ENCODE measurements at regions not wholly inside any gene's neighbourhood (a gene's known extent, or its start where the extent isn't known, plus 50 kb on each side); places are given as distances from the start of the nearest gene placed in this dataset.

GRCh38 chr1:238336531-238336930, 445.8 kb upstream of the ZP4 start:
- Histone ChIP-seq H2AFZ (ENCODE audit: low read length) (no peak overlapping the region), H3K4me2 (ENCODE audit: insufficient read depth, insufficient read length, low read length) (no peak overlapping the region)
- no CpG with 5 or more reads among the region's 7 CpGs for WGBS (ENCODE audit: extremely low coverage, insufficient read length, low lambda C conversion rate)

More at GRCh38 chr1:238336531-238336930, 445.8 kb upstream of the ZP4 start:
- Histone ChIP-seq H2BK20ac (ENCODE audit: low read depth, low read length, poor library complexity, severe bottlenecking) (no peak overlapping the region), H4K20me1 (ENCODE audit: control insufficient read depth, insufficient read depth, insufficient read length) (no peaks in the 10 kb centered on the region), H3K14ac (ENCODE audit: insufficient read depth, low read length) (no peak overlapping the region), H3K9ac (ENCODE audit: extremely low read depth, insufficient read length, low read length) (no peak overlapping the region), H3K4me1 (ENCODE audit: insufficient read depth, low read length) (no peaks in the 10 kb centered on the region), H2BK120ac (ENCODE audit: low read depth, low read length, poor library complexity, severe bottlenecking) (no peak overlapping the region), H2BK12ac (ENCODE audit: insufficient read length, low read depth, low read length) (no peak overlapping the region), H2AK5ac (ENCODE audit: insufficient read length, low read length) (no peak overlapping the region), H4K5ac (ENCODE audit: insufficient read length, low read depth, low read length) (no peak overlapping the region), H4K91ac (ENCODE audit: insufficient read length, low read depth, low read length) (no peak overlapping the region), H3K56ac (ENCODE audit: insufficient read length, low read depth, low read length) (no peak overlapping the region), H2BK15ac (ENCODE audit: low read depth, low read length) (no peak overlapping the region), H3T11ph (ENCODE audit: low read length) (no peak overlapping the region), H3K4ac (ENCODE audit: low read depth, low read length) (no peak overlapping the region), H3K23me2 (ENCODE audit: insufficient read length, low read depth, low read length, poor library complexity, severe bottlenecking) (no peaks in the 10 kb centered on the region), H3K79me1 (ENCODE audit: insufficient read depth, low read depth, low read length, poor library complexity, severe bottlenecking) (no peaks in the 10 kb centered on the region), H3K27me3 (ENCODE audit: insufficient read depth, low read length) (no peaks in the 10 kb centered on the region), H3K9me3 (ENCODE audit: control insufficient read depth, low read depth, low read length) (no peaks in the 10 kb centered on the region), H3K27ac (ENCODE audit: insufficient read length, low read depth, low read length) (no peak overlapping the region), H3K18ac (ENCODE audit: insufficient read length, low read depth, low read length) (no peak overlapping the region), H2BK5ac (ENCODE audit: insufficient read length, low read length) (no peak overlapping the region), H3K79me2 (ENCODE audit: insufficient read depth, low read length) (no peaks in the 10 kb centered on the region), H3K23ac (ENCODE audit: insufficient read length, low read depth, low read length) (no peak overlapping the region), H4K8ac (replicated peaks; ENCODE audit: insufficient read length, low read depth, low read length) (no peak overlapping the region)
- Mint-ChIP-seq H3K4me1 (no peaks in the 10 kb centered on the region), H3K9me3 (peaks cover 2 to 6% of the 10 kb centered on the region in 2 experiments; a peak in 2 of 5 replicates), H3K4me3 (no peak overlapping the region), H3K36me3 (ENCODE audit: insufficient read depth in 1 of 3, low read depth in 3 of 3) (peaks cover 1 to 5% (median 4%) of the 10 kb centered on the region in 3 experiments; a peak in 3 of 7 replicates), H3K27me3 (ENCODE audit: low read depth) (no peaks in the 10 kb centered on the region), H3K27ac (no peak overlapping the region; a peak in 1 of 7 replicates)
- no peak for TF ChIP-seq CTCF (conservative IDR thresholded peaks at IDR 0.05)
- DNase-seq: no peak
